Skeletal muscle satellite cell (primary cell): ENCODE measurements at regions not wholly inside any gene's neighbourhood (a gene's known extent, or its start where the extent isn't known, plus 50 kb on each side); places are given as distances from the start of the nearest gene placed in this dataset.
"Not testable (repeated sequence)": the region's sequence is repeated elsewhere in the genome, so short reads cannot be mapped to it uniquely, and the experiment has no call there.

Experiments
- H3K27me3 ChIP-seq: 2 replicates; pipeline ENCODE4 v1.7.0; 2013; ENCODE audit warnings: low read length; ENCODE audit not compliant: control insufficient read depth, insufficient read depth
- H3K36me3 ChIP-seq: 2 replicates; pipeline ENCODE4 v1.7.0; 2013; ENCODE audit warnings: mild to moderate bottlenecking, control low read depth, low read length; ENCODE audit not compliant: insufficient read depth
- H3K4me1 ChIP-seq: 2 replicates; pipeline ENCODE4 v1.7.0; 2013; ENCODE audit warnings: low read length; ENCODE audit not compliant: control insufficient read depth, insufficient read depth
- H3K4me2 ChIP-seq: 2 replicates; pipeline ENCODE4 v1.7.0; 2013; ENCODE audit warnings: mild to moderate bottlenecking, low read length
- H3K4me3 ChIP-seq: 2 replicates; pipeline ENCODE4 v1.7.0; 2013; ENCODE audit warnings: low read length
- H3K9ac ChIP-seq: 2 replicates; pipeline ENCODE4 v1.7.0; 2013; ENCODE audit warnings: mild to moderate bottlenecking, low read depth, low read length, moderate library complexity
- H3K9me3 ChIP-seq: replicated peaks from 2 replicates; pipeline ENCODE4 v1.7.0; 2013; ENCODE audit warnings: mild to moderate bottlenecking, control low read depth, low read length

- Histone ChIP-seq H3K4me1 (peaks cover 22% of the 10 kb centered on the region), H3K9me3 (no peaks in the 10 kb centered on the region), H3K9ac (no peak overlapping the region), H3K4me3 (no peak overlapping the region), H3K36me3 (no peaks in the 10 kb centered on the region), H3K27me3 (no peaks in the 10 kb centered on the region), H3K4me2 (no peak overlapping the region)
Observed at GRCh38 chr1:215426101-215426500, 141.0 kb upstream of the KCTD3 start.

- H3K27me3 ChIP-seq, H3K4me2 ChIP-seq, H3K36me3 ChIP-seq, H3K9me3 ChIP-seq, H3K4me3 ChIP-seq, H3K4me1 ChIP-seq, H3K9ac ChIP-seq: not testable (repeated sequence)
Observed at GRCh38 chr1:215432483-215433227, 134.4 kb upstream of the KCTD3 start.

GRCh38 chr1:215433237-215433636, 133.9 kb upstream of the KCTD3 start:
- no peak overlapping the region for H3K4me2 ChIP-seq
- no peak overlapping the region for H3K9ac ChIP-seq
- H3K4me3 ChIP-seq, result no peak overlapping the region
- no peaks in the 10 kb centered on the region for H3K9me3 ChIP-seq
- H3K4me1 ChIP-seq, result no peaks in the 10 kb centered on the region
- no peaks in the 10 kb centered on the region for H3K27me3 ChIP-seq
- H3K36me3 ChIP-seq, result no peaks in the 10 kb centered on the region

GRCh38 chr1:215439549-215439948, 127.6 kb upstream of the KCTD3 start:
- no peak overlapping the region for H3K4me2 ChIP-seq
- H3K36me3 ChIP-seq, result no peaks in the 10 kb centered on the region
- H3K27me3 ChIP-seq, result no peaks in the 10 kb centered on the region
- no peak overlapping the region for H3K9ac ChIP-seq
- H3K9me3 ChIP-seq, result peaks cover 4% of the 10 kb centered on the region
- no peak overlapping the region for H3K4me3 ChIP-seq
- no peaks in the 10 kb centered on the region for H3K4me1 ChIP-seq

GRCh38 chr1:215444715-215445414, 122.2 kb upstream of the KCTD3 start:
- Histone ChIP-seq H3K9me3 (peaks cover 3% of the 10 kb centered on the region), H3K4me2 (no peak overlapping the region), H3K9ac (no peak overlapping the region), H3K4me1 (peaks cover 4% of the 10 kb centered on the region), H3K4me3 (no peak overlapping the region), H3K27me3 (no peaks in the 10 kb centered on the region), H3K36me3 (no peaks in the 10 kb centered on the region)

- H3K4me1 ChIP-seq, H3K9me3 ChIP-seq, H3K36me3 ChIP-seq, H3K4me3 ChIP-seq, H3K4me2 ChIP-seq, H3K9ac ChIP-seq, H3K27me3 ChIP-seq: not testable (repeated sequence)
Observed at GRCh38 chr1:215448014-215448413, 119.1 kb upstream of the KCTD3 start.

GRCh38 chr1:215449147-215449546, 118.0 kb upstream of the KCTD3 start:
- H3K4me1 ChIP-seq, H3K36me3 ChIP-seq, H3K9me3 ChIP-seq, H3K4me2 ChIP-seq, H3K9ac ChIP-seq, H3K4me3 ChIP-seq, H3K27me3 ChIP-seq: not testable (repeated sequence)

GRCh38 chr1:215453440-215453839, 113.7 kb upstream of the KCTD3 start:
- Histone ChIP-seq H3K36me3 (no peaks in the 10 kb centered on the region), H3K4me3 (no peak overlapping the region), H3K9me3 (no peaks in the 10 kb centered on the region), H3K27me3 (no peaks in the 10 kb centered on the region), H3K9ac (no peak overlapping the region), H3K4me2 (no peak overlapping the region), H3K4me1 (peaks cover 7% of the 10 kb centered on the region)

GRCh38 chr1:215457213-215457612, 109.9 kb upstream of the KCTD3 start:
- H3K4me1 ChIP-seq, result peaks cover 4% of the 10 kb centered on the region
- H3K4me3 ChIP-seq, result no peak overlapping the region
- no peak overlapping the region for H3K4me2 ChIP-seq
- no peak overlapping the region for H3K9ac ChIP-seq
- H3K27me3 ChIP-seq, result no peaks in the 10 kb centered on the region
- no peaks in the 10 kb centered on the region for H3K36me3 ChIP-seq
- no peaks in the 10 kb centered on the region for H3K9me3 ChIP-seq

- Histone ChIP-seq H3K4me1 (peaks cover 4% of the 10 kb centered on the region), H3K36me3 (no peaks in the 10 kb centered on the region), H3K4me3 (no peak overlapping the region), H3K9me3 (no peaks in the 10 kb centered on the region), H3K27me3 (no peaks in the 10 kb centered on the region), H3K4me2 (no peak overlapping the region), H3K9ac (no peak overlapping the region)
Observed at GRCh38 chr1:215458104-215458503, 109.0 kb upstream of the KCTD3 start.

- Histone ChIP-seq H3K27me3 (no peaks in the 10 kb centered on the region), H3K4me3 (no peak overlapping the region), H3K4me2 (no peak overlapping the region), H3K9ac (no peak overlapping the region), H3K36me3 (no peaks in the 10 kb centered on the region), H3K4me1 (peaks cover 4% of the 10 kb centered on the region), H3K9me3 (no peaks in the 10 kb centered on the region)
Observed at GRCh38 chr1:215458562-215458961, 108.5 kb upstream of the KCTD3 start.

- Histone ChIP-seq H3K36me3 (no peaks in the 10 kb centered on the region), H3K9ac (no peak overlapping the region), H3K4me3 (no peak overlapping the region), H3K9me3 (no peaks in the 10 kb centered on the region), H3K27me3 (no peaks in the 10 kb centered on the region), H3K4me1 (peaks cover 4% of the 10 kb centered on the region), H3K4me2 (no peak overlapping the region)
Observed at GRCh38 chr1:215459136-215459535, 108.0 kb upstream of the KCTD3 start.
